Osteoblast (primary cell): ENCODE measurements at regions not wholly inside any gene's neighbourhood (a gene's known extent, or its start where the extent isn't known, plus 50 kb on each side); places are given as distances from the start of the nearest gene placed in this dataset.

ENCODE experiments used
- DNase-seq: peaks from one replicate; pipeline ENCODE4 v3.0.0; 2011; ENCODE audit warnings: low spot score, mixed read lengths; ENCODE audit not compliant: insufficient read length; ENCODE audit errors: missing footprints
- H2AFZ ChIP-seq: 2 replicates; pipeline ENCODE4 v1.6.0; 2011; ENCODE audit warnings: mild to moderate bottlenecking, low read length
- H3K27ac ChIP-seq: 2 replicates; pipeline ENCODE4 v1.5.1; 2011; ENCODE audit warnings: mild to moderate bottlenecking, low read depth, low read length, moderate library complexity
- H3K27me3 ChIP-seq: 2 replicates; pipeline ENCODE4 v1.6.0; 2012; ENCODE audit warnings: mild to moderate bottlenecking, control low read depth, inconsistent platforms, low read length, moderate library complexity; ENCODE audit not compliant: insufficient read depth
- H3K36me3 ChIP-seq: 2 replicates; pipeline ENCODE4 v1.5.1; 2011; ENCODE audit warnings: mild to moderate bottlenecking, low read length, control low read depth, moderate library complexity; ENCODE audit not compliant: insufficient read depth
- H3K4me1 ChIP-seq: 2 replicates; pipeline ENCODE4 v1.5.1; 2011; ENCODE audit warnings: mild to moderate bottlenecking, low read length, control low read depth, moderate library complexity; ENCODE audit not compliant: insufficient read depth
- H3K4me2 ChIP-seq: 2 replicates; pipeline ENCODE4 v1.6.0; 2011; ENCODE audit warnings: mild to moderate bottlenecking, low read length; ENCODE audit not compliant: insufficient read depth
- H3K4me3 ChIP-seq: fragments of 200-600 bp; sonication (generic); 3 replicates; pipeline ENCODE4 v1.5.1; 2012; ENCODE audit warnings: mild to moderate bottlenecking, low read length, inconsistent platforms; ENCODE audit not compliant: insufficient read depth
- H3K79me2 ChIP-seq: 2 replicates; pipeline ENCODE4 v1.6.0; 2012; ENCODE audit warnings: mild to moderate bottlenecking, low read length, control low read depth, inconsistent platforms; ENCODE audit not compliant: insufficient read depth
- H3K9me3 ChIP-seq: 2 replicates; pipeline ENCODE4 v1.5.1; 2011; ENCODE audit warnings: low read depth, low read length, control low read depth
- H4K20me1 ChIP-seq: 2 replicates; pipeline ENCODE4 v1.6.0; 2012; ENCODE audit warnings: mild to moderate bottlenecking, low read length, control low read depth; ENCODE audit not compliant: insufficient read depth
- TF ChIP-seq, protein P1 (sequence below): IDR thresholded peaks from 2 replicates; pipeline ENCODE4 v1.5.1; 2011; ENCODE audit warnings: mild to moderate bottlenecking, low read depth, low read length, moderate library complexity; ENCODE audit errors: extremely low read depth

DNA sequence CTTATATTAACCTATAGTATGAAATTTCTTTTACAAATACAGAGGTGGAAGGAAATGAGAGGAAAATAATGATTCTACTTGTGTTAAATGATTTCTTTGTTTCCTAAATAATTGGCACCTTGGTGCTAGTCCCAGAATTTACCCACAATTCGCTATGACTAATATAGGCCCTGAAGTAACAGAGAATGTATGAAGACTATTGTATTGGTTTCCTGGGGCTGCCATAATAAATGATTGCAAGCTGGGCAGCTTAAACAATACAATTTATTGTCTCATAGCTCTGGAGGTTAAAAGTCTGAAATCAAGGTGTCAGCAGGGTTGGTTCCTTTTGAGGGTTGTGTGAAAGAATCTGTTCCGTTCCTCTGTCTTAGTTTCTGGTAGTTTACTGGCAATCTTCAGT is 74.8 kb upstream of the GPRIN3 start:
- H3K79me2 ChIP-seq = no peaks in the 10 kb centered on the region
- TF ChIP-seq, protein P1, sequence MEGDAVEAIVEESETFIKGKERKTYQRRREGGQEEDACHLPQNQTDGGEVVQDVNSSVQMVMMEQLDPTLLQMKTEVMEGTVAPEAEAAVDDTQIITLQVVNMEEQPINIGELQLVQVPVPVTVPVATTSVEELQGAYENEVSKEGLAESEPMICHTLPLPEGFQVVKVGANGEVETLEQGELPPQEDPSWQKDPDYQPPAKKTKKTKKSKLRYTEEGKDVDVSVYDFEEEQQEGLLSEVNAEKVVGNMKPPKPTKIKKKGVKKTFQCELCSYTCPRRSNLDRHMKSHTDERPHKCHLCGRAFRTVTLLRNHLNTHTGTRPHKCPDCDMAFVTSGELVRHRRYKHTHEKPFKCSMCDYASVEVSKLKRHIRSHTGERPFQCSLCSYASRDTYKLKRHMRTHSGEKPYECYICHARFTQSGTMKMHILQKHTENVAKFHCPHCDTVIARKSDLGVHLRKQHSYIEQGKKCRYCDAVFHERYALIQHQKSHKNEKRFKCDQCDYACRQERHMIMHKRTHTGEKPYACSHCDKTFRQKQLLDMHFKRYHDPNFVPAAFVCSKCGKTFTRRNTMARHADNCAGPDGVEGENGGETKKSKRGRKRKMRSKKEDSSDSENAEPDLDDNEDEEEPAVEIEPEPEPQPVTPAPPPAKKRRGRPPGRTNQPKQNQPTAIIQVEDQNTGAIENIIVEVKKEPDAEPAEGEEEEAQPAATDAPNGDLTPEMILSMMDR = no peak
- H3K4me1 ChIP-seq = no peaks in the 10 kb centered on the region
- no peaks in the 10 kb centered on the region for H4K20me1 ChIP-seq
- H3K27me3 ChIP-seq = no peaks in the 10 kb centered on the region
- H3K4me2 ChIP-seq = no peak overlapping the region
- DNase-seq = no peak
- H3K36me3 ChIP-seq = no peaks in the 10 kb centered on the region
- H2AFZ ChIP-seq = no peak overlapping the region
- no peak overlapping the region for H3K27ac ChIP-seq
- H3K9me3 ChIP-seq = no peaks in the 10 kb centered on the region
- H3K4me3 ChIP-seq = no peak overlapping the region

DNA sequence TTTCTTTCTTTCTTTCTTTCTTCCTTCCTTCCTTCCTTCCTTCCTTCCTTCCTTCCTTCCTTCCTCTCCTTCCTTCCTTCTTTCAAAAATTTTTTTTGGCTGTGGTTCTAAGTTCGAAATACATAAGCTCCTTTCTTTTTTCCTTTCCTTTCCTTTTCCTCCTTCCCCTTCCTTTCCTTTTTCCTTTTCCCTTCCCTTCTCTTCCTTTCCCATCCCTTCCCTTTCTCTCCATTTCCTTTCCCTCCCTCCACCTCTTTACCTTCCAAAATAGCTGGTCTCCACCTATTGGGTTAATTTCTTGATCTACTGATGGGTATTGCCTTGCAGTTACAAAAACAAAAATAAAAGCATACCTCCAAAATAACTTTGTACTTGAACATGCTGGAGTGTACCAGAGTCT is 73.4 kb upstream of the GPRIN3 start:
- no peak overlapping the region for H3K4me3 ChIP-seq
- H2AFZ ChIP-seq = no peak overlapping the region
- DNase-seq = no peak
- H3K27me3 ChIP-seq = no peaks in the 10 kb centered on the region
- no peaks in the 10 kb centered on the region for H3K79me2 ChIP-seq
- H3K36me3 ChIP-seq = no peaks in the 10 kb centered on the region
- TF ChIP-seq, protein P1 = no peak
- no peak overlapping the region for H3K27ac ChIP-seq
- no peaks in the 10 kb centered on the region for H3K4me1 ChIP-seq
- H4K20me1 ChIP-seq = no peaks in the 10 kb centered on the region
- no peaks in the 10 kb centered on the region for H3K9me3 ChIP-seq
- H3K4me2 ChIP-seq = no peak overlapping the region

DNA sequence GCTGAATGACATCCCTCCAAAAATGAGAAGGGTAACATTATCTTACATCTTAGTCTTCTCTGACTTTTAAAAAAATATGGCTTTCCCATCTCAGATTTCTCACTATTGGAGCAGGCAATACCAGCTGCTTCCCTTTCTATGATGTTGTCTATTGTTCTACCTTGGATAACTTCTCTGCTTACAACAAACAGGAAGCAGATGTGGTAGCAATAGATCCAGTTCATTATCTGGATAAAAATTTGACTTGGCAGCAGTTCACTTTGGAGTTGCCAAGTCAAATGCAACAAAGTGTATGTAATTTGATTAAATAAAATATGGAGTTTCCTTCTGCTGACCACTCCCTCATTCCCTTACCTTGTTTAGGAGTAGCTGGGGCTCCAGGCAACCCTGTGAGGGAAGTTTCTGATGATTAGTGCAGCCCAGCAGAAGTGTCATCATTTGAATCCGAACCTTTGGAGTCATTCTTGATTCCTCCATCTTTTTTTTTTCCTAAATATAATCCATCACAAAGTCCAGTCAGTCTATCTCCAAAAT is 72.0 kb upstream of the GPRIN3 start:
- Histone ChIP-seq H3K27me3 (no peaks in the 10 kb centered on the region), H3K4me2 (no peak overlapping the region), H3K4me3 (no peak overlapping the region), H3K9me3 (no peaks in the 10 kb centered on the region), H4K20me1 (no peaks in the 10 kb centered on the region), H3K27ac (no peak overlapping the region), H3K36me3 (no peaks in the 10 kb centered on the region), H2AFZ (no peak overlapping the region), H3K4me1 (no peaks in the 10 kb centered on the region), H3K79me2 (no peaks in the 10 kb centered on the region)
- no peak for DNase-seq
- TF ChIP-seq, protein P1 = no peak

DNA sequence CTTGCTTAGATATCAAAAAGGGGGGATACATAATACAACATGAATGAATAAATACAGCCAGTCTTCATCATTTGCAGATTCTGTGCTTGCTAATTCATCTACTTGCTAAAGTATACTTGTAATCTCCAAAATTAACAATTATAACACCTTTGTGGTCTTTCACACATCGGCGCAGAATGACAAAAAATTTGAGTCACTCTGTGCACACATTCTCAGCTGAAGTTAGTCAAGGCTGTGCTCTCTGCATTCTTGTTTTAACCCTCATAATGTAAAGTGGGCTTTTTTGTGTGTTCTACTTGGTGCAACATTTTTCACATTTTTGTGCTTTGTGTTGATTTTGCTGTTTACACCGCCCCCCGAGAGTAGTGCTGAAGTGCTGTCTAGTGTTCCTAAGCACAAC is 65.8 kb upstream of the GPRIN3 start:
- Histone ChIP-seq H3K4me1 (no peaks in the 10 kb centered on the region), H2AFZ (no peak overlapping the region), H3K36me3 (no peaks in the 10 kb centered on the region), H3K4me2 (no peak overlapping the region), H3K79me2 (no peaks in the 10 kb centered on the region), H3K4me3 (no peak overlapping the region), H4K20me1 (no peaks in the 10 kb centered on the region), H3K27ac (no peak overlapping the region), H3K9me3 (no peaks in the 10 kb centered on the region), H3K27me3 (no peaks in the 10 kb centered on the region)
- DNase-seq = no peak
- TF ChIP-seq, protein P1 = no peak
